ENCODE measurements at regions not wholly inside any gene's neighbourhood (a gene's known extent, or its start where the extent isn't known, plus 50 kb on each side); places are given as distances from the start of the nearest gene placed in this dataset.

DNA sequence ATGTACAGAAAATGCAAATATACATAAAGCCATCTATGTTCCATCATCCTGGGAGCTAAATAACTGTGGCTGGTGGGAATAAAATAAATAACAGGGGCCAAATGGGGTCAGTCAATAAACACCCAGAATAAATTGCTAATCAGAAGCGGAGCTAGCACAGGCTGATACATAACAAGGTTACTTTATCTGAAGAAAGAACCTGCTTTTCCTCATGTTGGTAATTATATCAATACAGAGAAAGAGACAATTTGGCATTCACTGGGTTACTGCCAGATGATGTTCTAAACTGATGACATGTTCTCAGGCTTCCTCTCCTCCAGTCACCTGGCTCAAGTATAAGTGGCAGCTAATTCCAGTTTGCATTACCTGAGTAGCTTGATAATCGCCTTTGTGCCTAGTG is 144.9 kb upstream of the CD180 start:
- no peak overlapping the region for H3K27ac ChIP-seq (ENCODE audit: low read depth, low read length)
- H3K36me3 ChIP-seq (ENCODE audit: insufficient read depth, low read length) = no peaks in the 10 kb centered on the region
- H3K4me1 ChIP-seq (ENCODE audit: insufficient read depth, low read length) = no peaks in the 10 kb centered on the region
- no peaks in the 10 kb centered on the region for H3K9me3 ChIP-seq (ENCODE audit: low read length)
- no peak overlapping the region for H3K4me3 ChIP-seq (ENCODE audit: low read depth in 1 of 2, low read length in 2 of 2)
- no peaks in the 10 kb centered on the region for H3K27me3 ChIP-seq (ENCODE audit: control insufficient read depth in 1 of 2, insufficient read depth in 2 of 2, low read length in 2 of 2)
- H3K9ac ChIP-seq (ENCODE audit: low read length) = no peak overlapping the region

DNA sequence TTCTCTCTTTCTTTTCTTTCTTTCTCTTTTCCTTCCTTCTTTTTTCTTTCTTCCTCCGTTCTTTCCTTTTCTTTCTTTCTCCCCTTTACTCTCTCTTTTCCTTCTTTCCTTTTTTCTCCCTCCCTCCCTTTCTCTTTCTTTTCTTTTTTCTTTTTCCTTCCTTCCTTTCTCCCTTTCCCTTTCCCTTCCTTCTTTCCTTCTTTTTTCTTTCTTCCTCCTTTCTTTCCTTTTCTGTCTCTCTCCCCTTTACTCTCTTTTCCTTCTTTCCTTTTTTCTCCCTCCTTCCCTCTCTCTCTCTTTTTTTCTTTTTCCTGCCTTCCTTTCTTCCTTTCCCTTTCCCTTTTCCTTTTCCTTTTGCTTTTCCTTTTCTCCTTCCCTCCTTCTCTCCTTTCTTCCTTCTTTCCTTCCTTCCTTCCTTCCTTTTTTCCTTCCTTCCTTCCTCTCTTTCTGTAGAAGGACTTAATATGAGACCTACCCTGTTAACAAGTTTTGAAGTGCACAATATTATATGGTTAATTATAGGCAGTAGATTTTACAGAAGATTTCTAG is 142.7 kb upstream of the CD180 start:
- H3K36me3 ChIP-seq (ENCODE audit: insufficient read depth, low read length) = no peaks in the 10 kb centered on the region
- no peaks in the 10 kb centered on the region for H3K4me1 ChIP-seq (ENCODE audit: insufficient read depth, low read length)
- H3K9me3 ChIP-seq (ENCODE audit: low read length) = no peaks in the 10 kb centered on the region
- H3K27ac ChIP-seq (ENCODE audit: low read depth, low read length) = no peak overlapping the region
- H3K9ac ChIP-seq (ENCODE audit: low read length) = no peak overlapping the region
- no peaks in the 10 kb centered on the region for H3K27me3 ChIP-seq (ENCODE audit: control insufficient read depth in 1 of 2, insufficient read depth in 2 of 2, low read length in 2 of 2)
- H3K4me3 ChIP-seq (ENCODE audit: low read depth in 1 of 2, low read length in 2 of 2) = no peak overlapping the region

DNA sequence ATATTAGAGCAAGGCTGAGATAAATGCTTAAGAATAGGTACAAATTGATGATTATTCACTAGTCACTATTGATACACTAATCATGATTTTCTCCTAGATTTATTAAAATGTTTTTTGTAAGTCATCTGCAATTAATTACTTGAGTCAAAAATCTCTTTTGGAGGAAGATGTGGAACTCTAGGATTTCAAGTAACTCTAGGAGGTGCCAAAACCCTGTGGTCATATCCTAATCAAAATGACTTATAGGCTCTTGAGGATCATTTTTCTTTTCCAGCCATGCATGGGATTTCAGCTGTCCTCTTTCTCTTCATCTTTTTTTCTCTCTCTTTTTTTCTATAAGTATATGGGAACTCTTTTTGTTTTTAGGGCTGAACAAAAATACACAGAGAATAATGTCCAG is 141.8 kb upstream of the CD180 start:
- Histone ChIP-seq H3K4me3 (ENCODE audit: low read depth in 1 of 2, low read length in 2 of 2) (no peak overlapping the region), H3K27ac (ENCODE audit: low read depth, low read length) (no peak overlapping the region), H3K4me1 (ENCODE audit: insufficient read depth, low read length) (no peaks in the 10 kb centered on the region), H3K36me3 (ENCODE audit: insufficient read depth, low read length) (no peaks in the 10 kb centered on the region), H3K27me3 (ENCODE audit: control insufficient read depth in 1 of 2, insufficient read depth in 2 of 2, low read length in 2 of 2) (no peaks in the 10 kb centered on the region), H3K9me3 (ENCODE audit: low read length) (no peaks in the 10 kb centered on the region), H3K9ac (ENCODE audit: low read length) (no peak overlapping the region)

DNA sequence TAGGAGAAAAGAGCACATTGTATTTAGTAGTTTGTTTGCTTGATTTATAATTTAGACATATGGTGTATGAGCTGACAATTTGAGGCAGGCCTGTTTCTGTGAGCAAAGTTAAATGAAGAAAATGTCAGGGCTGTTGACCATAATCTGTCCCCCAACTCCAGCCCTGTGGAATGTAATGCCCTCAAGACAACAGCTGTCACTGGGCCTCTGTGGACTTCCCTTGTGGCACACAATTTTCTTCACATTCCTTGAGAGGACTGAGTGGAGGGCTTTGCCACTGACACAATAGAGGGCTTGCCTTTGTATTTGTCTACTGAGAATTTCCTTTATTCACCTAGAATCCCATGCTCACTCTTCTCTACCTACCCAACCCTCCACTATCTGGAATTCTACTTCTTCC is 141.2 kb upstream of the CD180 start:
- no peaks in the 10 kb centered on the region for H3K36me3 ChIP-seq (ENCODE audit: insufficient read depth, low read length)
- H3K27me3 ChIP-seq (ENCODE audit: control insufficient read depth in 1 of 2, insufficient read depth in 2 of 2, low read length in 2 of 2) = no peaks in the 10 kb centered on the region

DNA sequence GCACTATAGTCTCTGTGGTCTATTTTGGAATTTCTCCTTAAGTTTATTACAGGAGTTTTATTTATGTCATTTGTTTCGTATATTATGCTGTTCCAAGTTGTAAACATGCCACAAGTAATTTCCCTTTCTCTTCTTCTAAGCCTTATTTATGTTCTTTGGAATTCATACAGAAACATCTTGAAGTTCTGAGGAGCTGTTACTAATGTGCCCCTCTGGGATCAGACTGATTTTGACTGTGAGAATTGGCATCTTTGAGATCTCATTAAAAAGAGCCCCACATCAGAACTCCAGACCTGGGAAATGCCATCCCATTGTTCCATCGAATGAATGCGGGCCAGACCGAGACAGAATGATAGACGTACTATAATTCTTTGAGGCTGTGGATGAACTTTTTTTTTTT is 138.8 kb upstream of the CD180 start:
- Histone ChIP-seq H3K36me3 (ENCODE audit: insufficient read depth, low read length) (no peaks in the 10 kb centered on the region), H3K27ac (ENCODE audit: low read depth, low read length) (no peak overlapping the region), H3K4me3 (ENCODE audit: low read depth in 1 of 2, low read length in 2 of 2) (no peak overlapping the region), H3K27me3 (ENCODE audit: control insufficient read depth in 1 of 2, insufficient read depth in 2 of 2, low read length in 2 of 2) (no peaks in the 10 kb centered on the region), H3K9me3 (ENCODE audit: low read length) (no peaks in the 10 kb centered on the region), H3K4me1 (ENCODE audit: insufficient read depth, low read length) (no peaks in the 10 kb centered on the region), H3K9ac (ENCODE audit: low read length) (no peak overlapping the region)

More for the DNA sequence above, 141.2 kb upstream of the CD180 start:
- Histone ChIP-seq H3K4me1 (ENCODE audit: insufficient read depth, low read length) (no peaks in the 10 kb centered on the region), H3K4me3 (ENCODE audit: low read depth in 1 of 2, low read length in 2 of 2) (no peak overlapping the region), H3K9ac (ENCODE audit: low read length) (no peak overlapping the region), H3K9me3 (ENCODE audit: low read length) (no peaks in the 10 kb centered on the region), H3K27ac (ENCODE audit: low read depth, low read length) (no peak overlapping the region)

DNA sequence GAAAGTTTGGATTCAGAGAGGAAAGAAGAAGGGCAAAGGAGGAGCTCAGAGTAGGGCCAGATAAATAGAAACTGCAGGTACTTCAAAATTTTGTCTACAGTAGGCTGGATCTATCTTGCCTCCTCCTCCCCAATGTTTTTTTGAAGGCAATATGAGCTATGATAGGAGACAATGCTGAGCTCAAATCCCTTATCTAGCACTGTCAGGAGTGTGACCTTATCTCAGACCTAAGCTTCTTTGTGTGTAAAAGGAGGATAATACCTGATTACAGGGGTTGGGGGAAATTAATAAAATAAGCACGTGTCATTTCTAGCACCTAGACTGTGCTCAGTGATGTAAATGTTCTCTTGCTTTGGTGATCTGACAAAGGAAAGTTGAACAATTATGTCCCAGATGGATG is 137.8 kb upstream of the CD180 start:
- H3K27ac ChIP-seq (ENCODE audit: low read depth, low read length) = no peak overlapping the region
- H3K4me3 ChIP-seq (ENCODE audit: low read depth in 1 of 2, low read length in 2 of 2) = no peak overlapping the region
- no peaks in the 10 kb centered on the region for H3K9me3 ChIP-seq (ENCODE audit: low read length)
- no peaks in the 10 kb centered on the region for H3K36me3 ChIP-seq (ENCODE audit: insufficient read depth, low read length)
- H3K9ac ChIP-seq (ENCODE audit: low read length) = no peak overlapping the region
- no peaks in the 10 kb centered on the region for H3K27me3 ChIP-seq (ENCODE audit: control insufficient read depth in 1 of 2, insufficient read depth in 2 of 2, low read length in 2 of 2)
- H3K4me1 ChIP-seq (ENCODE audit: insufficient read depth, low read length) = no peaks in the 10 kb centered on the region

DNA sequence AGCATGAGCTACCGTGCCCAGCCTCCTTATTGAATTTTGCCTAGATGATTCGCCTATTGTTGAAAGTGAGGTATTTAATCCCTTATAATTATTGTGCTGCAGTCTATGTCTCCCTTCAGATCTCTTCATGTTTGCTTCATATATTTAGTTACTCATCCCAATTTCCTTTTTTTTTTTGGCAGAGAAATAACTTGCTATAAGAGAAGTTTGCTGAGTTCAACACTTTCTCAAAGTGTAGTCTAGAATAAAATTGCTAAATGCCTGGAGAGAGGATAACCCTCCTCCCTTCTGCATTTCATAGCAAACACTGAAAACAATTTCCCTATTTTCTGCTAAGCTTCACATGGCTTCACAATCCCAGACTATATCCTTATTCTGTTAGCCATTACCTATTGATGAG is 136.6 kb upstream of the CD180 start:
- Histone ChIP-seq H3K4me3 (ENCODE audit: low read depth in 1 of 2, low read length in 2 of 2) (no peak overlapping the region), H3K36me3 (ENCODE audit: insufficient read depth, low read length) (no peaks in the 10 kb centered on the region), H3K9ac (ENCODE audit: low read length) (no peak overlapping the region), H3K9me3 (ENCODE audit: low read length) (no peaks in the 10 kb centered on the region), H3K4me1 (ENCODE audit: insufficient read depth, low read length) (no peaks in the 10 kb centered on the region), H3K27me3 (ENCODE audit: control insufficient read depth in 1 of 2, insufficient read depth in 2 of 2, low read length in 2 of 2) (no peaks in the 10 kb centered on the region), H3K27ac (ENCODE audit: low read depth, low read length) (no peak overlapping the region)

DNA sequence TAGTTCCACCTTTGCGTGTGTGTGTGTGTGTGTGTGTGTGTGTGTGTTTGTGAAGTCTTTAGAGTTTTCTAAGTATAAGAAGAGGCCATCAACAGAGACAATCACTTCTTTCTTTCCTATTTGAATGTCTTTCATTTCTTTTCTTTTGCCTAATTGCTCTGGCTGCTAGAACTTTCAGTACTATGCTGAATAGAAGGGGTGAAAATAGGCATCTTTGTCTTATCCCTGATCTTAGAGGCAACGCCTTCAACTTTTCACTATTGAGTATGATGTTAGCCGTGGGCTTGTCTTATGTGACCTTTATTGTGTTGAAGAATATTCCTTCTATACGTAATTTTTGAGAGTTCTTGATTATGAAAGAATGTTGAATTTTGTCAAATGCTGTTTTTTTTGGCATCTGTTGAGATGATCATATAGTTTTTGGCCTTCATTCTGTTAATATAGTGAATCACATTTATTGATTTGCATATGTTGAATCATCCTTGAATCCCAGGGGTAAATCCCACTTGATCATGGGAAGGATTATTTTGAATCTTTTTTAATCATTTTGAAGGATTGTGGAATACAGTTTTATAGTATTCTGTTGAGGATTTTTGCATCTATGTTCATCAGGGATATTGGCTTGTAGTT is 134.8 kb upstream of the CD180 start:
- H3K9me3 ChIP-seq (ENCODE audit: low read length) = no peaks in the 10 kb centered on the region
- no peak overlapping the region for H3K4me3 ChIP-seq (ENCODE audit: low read depth in 1 of 2, low read length in 2 of 2)
- no peak overlapping the region for H3K9ac ChIP-seq (ENCODE audit: low read length)
- no peaks in the 10 kb centered on the region for H3K27me3 ChIP-seq (ENCODE audit: control insufficient read depth in 1 of 2, insufficient read depth in 2 of 2, low read length in 2 of 2)
- no peaks in the 10 kb centered on the region for H3K4me1 ChIP-seq (ENCODE audit: insufficient read depth, low read length)
- H3K36me3 ChIP-seq (ENCODE audit: insufficient read depth, low read length) = no peaks in the 10 kb centered on the region
- H3K27ac ChIP-seq (ENCODE audit: low read depth, low read length) = no peak overlapping the region

DNA sequence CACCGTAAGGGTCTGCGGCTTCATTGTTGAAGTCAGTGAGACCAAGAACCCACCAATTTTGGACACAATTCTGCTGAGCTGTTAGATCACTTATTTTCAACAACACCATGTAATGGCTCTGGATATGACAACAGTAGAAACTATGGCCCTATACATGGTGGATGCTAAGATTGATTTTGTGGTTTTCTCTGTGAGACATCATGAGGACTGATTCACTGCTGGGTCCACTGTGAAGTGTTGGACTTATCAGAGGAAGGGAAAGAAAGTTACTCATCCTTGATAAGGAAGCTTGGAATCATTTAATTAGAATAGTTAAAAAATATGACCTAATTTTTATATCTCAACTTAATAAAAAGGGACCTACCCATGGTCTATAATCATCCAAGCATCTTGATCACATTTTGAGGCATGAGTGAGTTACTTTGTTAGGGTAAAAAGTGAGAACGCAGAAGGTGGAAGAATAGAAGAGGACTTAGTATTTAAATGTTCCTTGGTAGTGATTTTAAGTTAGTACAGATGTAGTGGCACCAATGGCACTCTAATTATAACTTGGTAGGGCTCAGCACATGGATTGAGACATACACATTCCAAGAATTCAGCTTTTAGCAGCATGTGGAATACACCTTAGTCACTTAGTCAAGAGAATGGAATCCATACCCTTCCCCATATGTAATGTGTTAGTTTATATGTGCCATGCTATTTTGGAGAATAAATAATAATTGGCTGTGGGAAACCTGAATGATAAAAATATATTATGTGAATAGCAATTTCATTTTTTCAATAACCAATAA is 123.5 kb upstream of the CD180 start:
- Histone ChIP-seq H3K36me3 (ENCODE audit: insufficient read depth, low read length) (no peaks in the 10 kb centered on the region), H3K9me3 (ENCODE audit: low read length) (no peaks in the 10 kb centered on the region), H3K9ac (ENCODE audit: low read length) (no peak overlapping the region), H3K4me1 (ENCODE audit: insufficient read depth, low read length) (no peaks in the 10 kb centered on the region), H3K27me3 (ENCODE audit: control insufficient read depth in 1 of 2, insufficient read depth in 2 of 2, low read length in 2 of 2) (no peaks in the 10 kb centered on the region), H3K4me3 (ENCODE audit: low read depth in 1 of 2, low read length in 2 of 2) (no peak overlapping the region), H3K27ac (ENCODE audit: low read depth, low read length) (no peak overlapping the region)

DNA sequence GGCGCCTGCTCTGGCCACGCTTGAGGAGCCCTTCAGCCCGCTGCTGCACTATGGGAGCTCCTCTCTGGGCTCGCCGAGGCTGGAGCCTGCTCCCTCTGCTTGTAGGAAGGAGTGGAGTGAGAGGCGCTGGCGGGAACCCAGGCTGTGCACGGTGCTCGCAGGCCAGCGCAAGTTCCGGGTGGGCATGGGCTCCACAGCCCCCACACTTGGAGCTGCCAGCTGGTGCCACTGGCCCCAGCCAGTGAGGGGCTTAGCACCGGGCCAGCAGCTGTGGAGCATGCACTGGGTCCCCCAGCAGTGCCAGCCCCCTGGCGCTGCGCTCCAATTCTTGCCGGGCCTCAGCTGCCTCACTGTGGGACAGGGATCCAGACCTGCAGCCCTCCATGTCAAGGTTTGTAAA is 122.1 kb upstream of the CD180 start:
- Histone ChIP-seq H3K9ac (ENCODE audit: low read length) (no peak overlapping the region), H3K27ac (ENCODE audit: low read depth, low read length) (no peak overlapping the region)

DNA sequence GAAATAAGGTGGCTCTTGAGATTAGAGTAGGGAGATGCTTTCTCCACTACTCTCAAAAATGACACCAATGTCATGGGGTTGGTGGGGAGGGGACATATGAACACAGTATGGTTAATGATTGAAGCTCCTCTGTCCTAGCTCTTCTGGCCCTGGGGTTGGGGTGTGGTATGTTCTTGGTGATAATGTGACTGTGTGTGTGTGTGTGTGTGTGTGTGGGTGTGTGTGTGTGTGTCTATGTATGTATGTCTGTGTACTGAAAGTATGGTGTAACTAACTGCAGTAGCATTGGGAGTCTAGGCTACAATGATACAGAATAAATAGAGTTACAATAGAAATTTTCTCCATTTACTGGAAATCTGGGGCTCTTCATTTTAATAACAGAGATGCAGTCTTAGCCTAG is 121.0 kb upstream of the CD180 start:
- Histone ChIP-seq H3K9ac (ENCODE audit: low read length) (no peak overlapping the region), H3K4me3 (ENCODE audit: low read depth in 1 of 2, low read length in 2 of 2) (no peak overlapping the region), H3K4me1 (ENCODE audit: insufficient read depth, low read length) (no peaks in the 10 kb centered on the region), H3K27ac (ENCODE audit: low read depth, low read length) (no peak overlapping the region), H3K9me3 (ENCODE audit: low read length) (no peaks in the 10 kb centered on the region), H3K27me3 (ENCODE audit: control insufficient read depth in 1 of 2, insufficient read depth in 2 of 2, low read length in 2 of 2) (no peaks in the 10 kb centered on the region), H3K36me3 (ENCODE audit: insufficient read depth, low read length) (no peaks in the 10 kb centered on the region)

More for the DNA sequence above, 122.1 kb upstream of the CD180 start:
- Histone ChIP-seq H3K27me3 (ENCODE audit: control insufficient read depth in 1 of 2, insufficient read depth in 2 of 2, low read length in 2 of 2) (no peaks in the 10 kb centered on the region), H3K9me3 (ENCODE audit: low read length) (no peaks in the 10 kb centered on the region), H3K36me3 (ENCODE audit: insufficient read depth, low read length) (no peaks in the 10 kb centered on the region), H3K4me1 (ENCODE audit: insufficient read depth, low read length) (no peaks in the 10 kb centered on the region), H3K4me3 (ENCODE audit: low read depth in 1 of 2, low read length in 2 of 2) (no peak overlapping the region)

DNA sequence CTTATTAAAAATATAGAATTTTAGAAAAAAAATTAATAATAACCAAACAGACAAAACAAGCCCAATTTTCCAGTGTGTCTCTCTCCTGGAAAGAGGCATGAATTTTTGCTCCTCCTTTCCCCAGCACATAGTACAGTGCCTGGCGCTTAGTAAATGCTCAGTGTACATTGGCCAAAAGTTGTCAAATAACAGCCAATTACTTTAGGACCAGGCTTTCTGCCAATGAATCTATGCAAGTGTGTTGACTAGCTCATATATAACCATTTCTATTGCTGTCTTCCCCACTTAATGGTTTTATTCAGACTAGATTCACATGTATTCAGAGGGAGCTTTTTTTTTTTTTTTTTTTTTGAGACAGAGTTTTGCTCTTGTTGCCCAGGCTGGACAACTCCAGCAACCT is 120.1 kb upstream of the CD180 start:
- H3K9ac ChIP-seq (ENCODE audit: low read length) = no peak overlapping the region

More for the DNA sequence above, 120.1 kb upstream of the CD180 start:
- no peaks in the 10 kb centered on the region for H3K36me3 ChIP-seq (ENCODE audit: insufficient read depth, low read length)
- no peak overlapping the region for H3K4me3 ChIP-seq (ENCODE audit: low read depth in 1 of 2, low read length in 2 of 2)
- no peak overlapping the region for H3K27ac ChIP-seq (ENCODE audit: low read depth, low read length)
- no peaks in the 10 kb centered on the region for H3K27me3 ChIP-seq (ENCODE audit: control insufficient read depth in 1 of 2, insufficient read depth in 2 of 2, low read length in 2 of 2)
- no peaks in the 10 kb centered on the region for H3K4me1 ChIP-seq (ENCODE audit: insufficient read depth, low read length)
- no peaks in the 10 kb centered on the region for H3K9me3 ChIP-seq (ENCODE audit: low read length)

Data from muscle layer of colon (tissue), 2 donors.